ENCODE measurements at regions not wholly inside any gene's neighbourhood (a gene's known extent, or its start where the extent isn't known, plus 50 kb on each side); places are given as distances from the start of the nearest gene placed in this dataset.

- POLR2A ChIA-PET = no interaction called here
- Histone ChIP-seq H3K27ac (no peak overlapping the region), H3K9me3 (no peaks in the 10 kb centered on the region), H3K4me1 (no peaks in the 10 kb centered on the region), H3K4me3 (no peak overlapping the region), H3K4me2 (no peak overlapping the region)
- TF ChIP-seq NPAS2 (CRISPR knock-in tag; IDR thresholded peaks at IDR 0.05; ENCODE audit: borderline replicate concordance) (no peak), HOXB13 (CRISPR knock-in tag; IDR thresholded peaks at IDR 0.05; ENCODE audit: low read depth) (no peak), USF2 (IDR thresholded peaks at IDR 0.05) (no peak), BCL3 (IDR thresholded peaks at IDR 0.05) (no peak), JUNB (IDR thresholded peaks at IDR 0.05) (no peak), CTCF (IDR thresholded peaks at IDR 0.05) (no peak), RARB (CRISPR knock-in tag; IDR thresholded peaks at IDR 0.05) (no peak), EP300 (IDR thresholded peaks at IDR 0.05) (no peak), KDM5A (IDR thresholded peaks at IDR 0.05) (no peak), ZC3H11A (IDR thresholded peaks at IDR 0.05) (no peak), NFE2L2 (conservative IDR thresholded peaks at IDR 0.05; ENCODE audit: low read length) (no peak), MYC (IDR thresholded peaks at IDR 0.05; ENCODE audit: borderline replicate concordance, low read length) (no peak), CEBPB (IDR thresholded peaks at IDR 0.05) (no peak), RNF2 (IDR thresholded peaks at IDR 0.05; ENCODE audit: borderline replicate concordance, low read depth) (no peak), FOSB (CRISPR knock-in tag; IDR thresholded peaks at IDR 0.05) (no peak), POLR2A (IDR thresholded peaks at IDR 0.05; ENCODE audit: low read length) (no peak)
- WGBS (ENCODE audit: missing lambda C conversion rate) = 77% methylated on average over 4 of the region's 4 CpGs
- no peak for FAIRE-seq
- ATAC-seq = no peak
- CTCF ChIA-PET = interaction anchor here (0.7 kb wide), 1 partner anchor 25 kb away, joined by 5 read pairs; no protein-coding TSS in a partner anchor
- no peak for DNase-seq (ENCODE audit: low read depth in 1 of 2, low spot score in 1 of 2)
Observed at GRCh38 chr9:38278457-38278856, 114.0 kb upstream of the ALDH1B1 start.

GRCh38 chr9:38277601-38278200 lies 114.8 kb upstream of the ALDH1B1 start:
- POLR2A ChIA-PET = no interaction called here
- ATAC-seq (no peak), DNase-seq (ENCODE audit: low read depth in 1 of 2, low spot score in 1 of 2) (peak in 1 of 2 experiments; percentile 9), FAIRE-seq (no peak)
- no peak overlapping the region for H3K27ac ChIP-seq
- H3K9me3 ChIP-seq = no peaks in the 10 kb centered on the region
- WGBS (ENCODE audit: missing lambda C conversion rate) = 81% methylated on average over 8 of the region's 8 CpGs
- H3K4me1 ChIP-seq = no peaks in the 10 kb centered on the region
- CTCF ChIA-PET = no interaction called here
- no peak overlapping the region for H3K4me2 ChIP-seq
- no peak overlapping the region for H3K4me3 ChIP-seq
- TF ChIP-seq HDAC2 (IDR thresholded peaks at IDR 0.05) = no peak
- TF ChIP-seq KDM5A (IDR thresholded peaks at IDR 0.05) = no peak
- no peak for TF ChIP-seq ZSCAN20 (CRISPR knock-in tag; IDR thresholded peaks at IDR 0.05)
- TF ChIP-seq CTCF (IDR thresholded peaks at IDR 0.05) = no peak
- TF ChIP-seq HEYL (CRISPR knock-in tag; IDR thresholded peaks at IDR 0.05) = no peak
- no peak for TF ChIP-seq CHD2 (IDR thresholded peaks at IDR 0.05; ENCODE audit: low read length, partially characterized antibody)
- no peak for TF ChIP-seq RCOR1 (IDR thresholded peaks at IDR 0.05; ENCODE audit: low read depth, low read length)
- no peak for TF ChIP-seq ELK1 (IDR thresholded peaks at IDR 0.05; ENCODE audit: low read depth, low read length)
- no peak for TF ChIP-seq REST (IDR thresholded peaks at IDR 0.05)
- no peak for TF ChIP-seq MAFK (IDR thresholded peaks at IDR 0.05; ENCODE audit: partially characterized antibody)
- no peak for TF ChIP-seq RNF2 (IDR thresholded peaks at IDR 0.05; ENCODE audit: borderline replicate concordance, low read depth)
- no peak for TF ChIP-seq JUNB (IDR thresholded peaks at IDR 0.05)
- no peak for TF ChIP-seq USF2 (IDR thresholded peaks at IDR 0.05)
- no peak for TF ChIP-seq MYC (IDR thresholded peaks at IDR 0.05; ENCODE audit: borderline replicate concordance, low read length)
- TF ChIP-seq RFX5 (IDR thresholded peaks at IDR 0.05) = no peak
- no peak for TF ChIP-seq HOXB5 (CRISPR knock-in tag; IDR thresholded peaks at IDR 0.05)

All from A549 (cell line).